Left colon (tissue), 2 donors: ENCODE measurements at regions not wholly inside any gene's neighbourhood (a gene's known extent, or its start where the extent isn't known, plus 50 kb on each side); places are given as distances from the start of the nearest gene placed in this dataset.
"Not testable (repeated sequence)": the region's sequence is repeated elsewhere in the genome, so short reads cannot be mapped to it uniquely, and the experiment has no call there.

Source experiments
- ATAC-seq: fragments of 200-7000 bp; cut with Tn5 transposase; one replicate; pipeline ENCODE4 v1.9.1; 2020; ENCODE audit warnings: mild to moderate bottlenecking, moderate library complexity
- DNase-seq, 2 donors: peaks; one replicate each; pipeline ENCODE4 v3.0.0-alpha.2; 2020
- intact Hi-C, 2 donors: fragments of 100-400 bp; cut with DNase I in 1 of 2; cut with micrococcal nuclease in 1 of 2; formaldehyde crosslinking; loops; one replicate each; pipeline versions ENCODE4 v1.11.2 to v1.14.0; 2022; cut with DNase I, micrococcal nuclease
- donor health status: DM: no; HTN: no; CAD: no.
- donor health status: DM: yes; HTN: yes; CAD: no.

GRCh38 chr2:14749884-14750283, 117.4 kb downstream of the LRATD1 start:
- intact Hi-C loops, result no loop called here
- no peak for ATAC-seq
- DNase-seq, result no peak

- ATAC-seq (no peak), DNase-seq (no peak)
- intact Hi-C loops, result no loop called here
Observed at GRCh38 chr2:14750433-14750832, 117.9 kb downstream of the LRATD1 start.

GRCh38 chr2:14751581-14751980, 119.1 kb downstream of the LRATD1 start:
- intact Hi-C loops, result no loop called here
- ATAC-seq (no peak), DNase-seq (no peak)

GRCh38 chr2:14752295-14752694, 119.8 kb downstream of the LRATD1 start:
- no peak for DNase-seq
- no peak for ATAC-seq
- intact Hi-C loops, result no loop called here

GRCh38 chr2:14756122-14756541, 123.6 kb downstream of the LRATD1 start:
- intact Hi-C loops, result no loop called here
- DNase-seq (no peak), ATAC-seq (no peak)

GRCh38 chr2:14756981-14757657, 124.6 kb downstream of the LRATD1 start:
- ATAC-seq, result no peak
- intact Hi-C loops, result no loop called here
- no peak for DNase-seq

GRCh38 chr2:14759082-14759481, 126.6 kb downstream of the LRATD1 start:
- ATAC-seq, result no peak
- intact Hi-C loops, result no loop called here
- DNase-seq, result no peak

GRCh38 chr2:14760169-14760568, 127.7 kb downstream of the LRATD1 start:
- no peak for DNase-seq
- ATAC-seq, result no peak
- intact Hi-C loops, result no loop called here

- intact Hi-C loops, result no loop called here
- ATAC-seq (no peak), DNase-seq (no peak)
Observed at GRCh38 chr2:14761118-14761517, 128.6 kb downstream of the LRATD1 start.

- intact Hi-C loops, result no loop called here
- DNase-seq (no peak), ATAC-seq (no peak)
Observed at GRCh38 chr2:14773696-14774095, 141.2 kb downstream of the LRATD1 start.

- DNase-seq, result no peak
Observed at GRCh38 chr2:14774436-14774968, 142.0 kb downstream of the LRATD1 start.

GRCh38 chr2:14776216-14776615, 143.7 kb downstream of the LRATD1 start:
- ATAC-seq, result no peak
- intact Hi-C loops, result no loop called here
- no peak for DNase-seq

More at GRCh38 chr2:14774436-14774968, 142.0 kb downstream of the LRATD1 start:
- intact Hi-C loops, result no loop called here
- ATAC-seq, result no peak

- ATAC-seq, result no peak
- intact Hi-C loops, result no loop called here
- no peak for DNase-seq
Observed at GRCh38 chr2:14778015-14778414, 145.5 kb downstream of the LRATD1 start.

- no peak for ATAC-seq
- DNase-seq, result no peak
- intact Hi-C loops, result no loop called here
Observed at GRCh38 chr2:14779252-14779651, 146.7 kb downstream of the LRATD1 start.

GRCh38 chr2:14781142-14781541, 148.6 kb downstream of the LRATD1 start:
- ATAC-seq, result no peak
- intact Hi-C loops, result no loop called here
- DNase-seq, result no peak

- DNase-seq, intact Hi-C loops, ATAC-seq: not testable (repeated sequence)
Observed at GRCh38 chr2:14788814-14789213, 156.3 kb downstream of the LRATD1 start.

GRCh38 chr2:14790041-14790640, 157.6 kb downstream of the LRATD1 start:
- intact Hi-C loops, result no loop called here
- no peak for ATAC-seq
- no peak for DNase-seq

- intact Hi-C loops, result no loop called here
- DNase-seq, result no peak
- no peak for ATAC-seq
Observed at GRCh38 chr2:14803994-14804393, 171.5 kb downstream of the LRATD1 start.

- no peak for ATAC-seq
- intact Hi-C loops, result no loop called here
- no peak for DNase-seq
Observed at GRCh38 chr2:14804902-14805301, 172.4 kb downstream of the LRATD1 start.

- no peak for DNase-seq
- ATAC-seq, result no peak
- intact Hi-C loops, result no loop called here
Observed at GRCh38 chr2:14806613-14807012, 174.1 kb downstream of the LRATD1 start.

GRCh38 chr2:14815201-14815600, 182.7 kb downstream of the LRATD1 start:
- intact Hi-C loops, result no loop called here
- DNase-seq, result no peak
- ATAC-seq, result no peak
